ENCODE measurements at regions not wholly inside any gene's neighbourhood (a gene's known extent, or its start where the extent isn't known, plus 50 kb on each side); places are given as distances from the start of the nearest gene placed in this dataset.

DNA sequence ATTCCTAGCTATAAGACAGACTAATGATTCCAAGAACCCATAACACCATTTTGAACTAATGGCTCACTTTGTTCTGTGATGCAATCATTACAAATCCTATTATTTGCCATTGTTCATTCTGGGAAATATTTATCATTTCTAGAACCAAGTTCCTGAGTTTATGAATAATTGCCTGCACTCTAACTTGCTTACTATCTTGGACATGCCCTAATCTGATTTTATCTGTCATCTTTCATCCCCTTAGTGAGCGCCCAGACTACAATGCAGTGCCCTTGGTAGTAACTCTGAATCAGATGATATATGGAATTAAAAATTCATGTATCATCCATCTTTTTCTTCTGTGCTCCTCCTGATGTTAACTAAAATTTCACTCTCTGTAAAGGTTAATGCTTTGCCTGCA lies 703.1 kb upstream of the MDGA2 start:
- TF ChIP-seq, protein P1, sequence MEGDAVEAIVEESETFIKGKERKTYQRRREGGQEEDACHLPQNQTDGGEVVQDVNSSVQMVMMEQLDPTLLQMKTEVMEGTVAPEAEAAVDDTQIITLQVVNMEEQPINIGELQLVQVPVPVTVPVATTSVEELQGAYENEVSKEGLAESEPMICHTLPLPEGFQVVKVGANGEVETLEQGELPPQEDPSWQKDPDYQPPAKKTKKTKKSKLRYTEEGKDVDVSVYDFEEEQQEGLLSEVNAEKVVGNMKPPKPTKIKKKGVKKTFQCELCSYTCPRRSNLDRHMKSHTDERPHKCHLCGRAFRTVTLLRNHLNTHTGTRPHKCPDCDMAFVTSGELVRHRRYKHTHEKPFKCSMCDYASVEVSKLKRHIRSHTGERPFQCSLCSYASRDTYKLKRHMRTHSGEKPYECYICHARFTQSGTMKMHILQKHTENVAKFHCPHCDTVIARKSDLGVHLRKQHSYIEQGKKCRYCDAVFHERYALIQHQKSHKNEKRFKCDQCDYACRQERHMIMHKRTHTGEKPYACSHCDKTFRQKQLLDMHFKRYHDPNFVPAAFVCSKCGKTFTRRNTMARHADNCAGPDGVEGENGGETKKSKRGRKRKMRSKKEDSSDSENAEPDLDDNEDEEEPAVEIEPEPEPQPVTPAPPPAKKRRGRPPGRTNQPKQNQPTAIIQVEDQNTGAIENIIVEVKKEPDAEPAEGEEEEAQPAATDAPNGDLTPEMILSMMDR (IDR thresholded peaks at IDR 0.05; ENCODE audit: unreplicated experiment): no peak
- Mint-ChIP-seq H3K27ac (ENCODE audit: unreplicated experiment) (no peak overlapping the region), H3K4me1 (ENCODE audit: unreplicated experiment) (no peaks in the 10 kb centered on the region), H3K36me3 (ENCODE audit: low read depth, unreplicated experiment) (no peaks in the 10 kb centered on the region), H3K27me3 (ENCODE audit: unreplicated experiment) (no peaks in the 10 kb centered on the region), H3K9me3 (ENCODE audit: unreplicated experiment) (no peaks in the 10 kb centered on the region), H3K4me3 (ENCODE audit: unreplicated experiment) (no peak overlapping the region)
- DNase-seq (ENCODE audit: low spot score): no peak

DNA sequence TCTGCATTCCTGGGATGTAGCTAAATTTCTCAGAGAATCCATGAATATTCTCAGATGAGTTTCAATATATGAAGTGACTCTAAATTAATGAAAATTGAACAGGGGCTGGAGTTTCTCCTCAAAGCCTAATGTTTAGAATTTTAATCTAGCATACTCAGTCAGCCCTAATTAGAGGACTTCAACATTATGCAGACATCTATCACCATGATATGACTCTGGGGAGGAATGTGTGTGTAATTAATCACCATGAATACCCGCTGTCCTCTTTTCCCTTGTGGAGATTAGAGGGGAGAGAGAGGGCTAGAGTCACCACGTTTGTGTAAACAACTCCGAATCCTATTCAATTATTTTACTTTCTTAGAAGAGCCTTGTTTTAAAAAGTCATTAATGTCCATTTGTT lies 698.6 kb upstream of the MDGA2 start:
- Mint-ChIP-seq H3K4me3 (ENCODE audit: unreplicated experiment) (no peak overlapping the region), H3K27ac (ENCODE audit: unreplicated experiment) (no peak overlapping the region), H3K4me1 (ENCODE audit: unreplicated experiment) (no peaks in the 10 kb centered on the region), H3K36me3 (ENCODE audit: low read depth, unreplicated experiment) (no peaks in the 10 kb centered on the region), H3K27me3 (ENCODE audit: unreplicated experiment) (no peaks in the 10 kb centered on the region), H3K9me3 (ENCODE audit: unreplicated experiment) (peaks cover 1% of the 10 kb centered on the region)
- DNase-seq (ENCODE audit: low spot score): no peak
- TF ChIP-seq, protein P1 (IDR thresholded peaks at IDR 0.05; ENCODE audit: unreplicated experiment): no peak

- Mint-ChIP-seq H3K27ac (ENCODE audit: unreplicated experiment) (no peak overlapping the region), H3K4me3 (ENCODE audit: unreplicated experiment) (no peak overlapping the region), H3K27me3 (ENCODE audit: unreplicated experiment) (no peaks in the 10 kb centered on the region), H3K4me1 (ENCODE audit: unreplicated experiment) (no peaks in the 10 kb centered on the region), H3K9me3 (ENCODE audit: unreplicated experiment) (no peaks in the 10 kb centered on the region), H3K36me3 (ENCODE audit: low read depth, unreplicated experiment) (no peaks in the 10 kb centered on the region)
- TF ChIP-seq, protein P1 (IDR thresholded peaks at IDR 0.05; ENCODE audit: unreplicated experiment): no peak
- no peak for DNase-seq (ENCODE audit: low spot score)
Observed at GRCh38 chr14:48350971-48351370, 675.6 kb upstream of the MDGA2 start.

DNA sequence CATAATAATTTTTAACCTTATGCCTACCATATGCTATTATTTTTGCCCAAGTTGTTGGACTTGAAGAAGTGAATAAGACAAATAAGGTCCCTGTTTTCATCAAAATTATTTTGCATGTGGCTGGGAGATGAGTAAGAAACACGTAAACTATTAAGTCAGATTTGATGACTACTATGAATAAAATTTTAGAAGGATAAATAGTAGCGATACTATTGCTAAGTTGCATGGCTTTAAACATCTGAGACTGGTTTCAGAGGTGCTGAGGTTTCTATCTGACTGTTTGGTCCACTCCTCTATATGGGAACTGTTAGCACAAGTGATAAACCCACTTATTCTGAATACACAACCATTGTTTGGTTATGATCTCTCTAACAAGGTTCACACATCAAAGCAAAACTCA lies 674.3 kb upstream of the MDGA2 start:
- H3K27me3 Mint-ChIP-seq (ENCODE audit: unreplicated experiment): no peaks in the 10 kb centered on the region
- H3K4me3 Mint-ChIP-seq (ENCODE audit: unreplicated experiment): no peak overlapping the region
- H3K9me3 Mint-ChIP-seq (ENCODE audit: unreplicated experiment): no peaks in the 10 kb centered on the region
- no peak for DNase-seq (ENCODE audit: low spot score)
- H3K27ac Mint-ChIP-seq (ENCODE audit: unreplicated experiment): no peak overlapping the region
- TF ChIP-seq, protein P1 (IDR thresholded peaks at IDR 0.05; ENCODE audit: unreplicated experiment): no peak
- H3K4me1 Mint-ChIP-seq (ENCODE audit: unreplicated experiment): no peaks in the 10 kb centered on the region
- H3K36me3 Mint-ChIP-seq (ENCODE audit: low read depth, unreplicated experiment): no peaks in the 10 kb centered on the region

GRCh38 chr14:48341069-48341468 lies 665.7 kb upstream of the MDGA2 start:
- DNase-seq (ENCODE audit: low spot score): no peak
- H3K4me1 Mint-ChIP-seq (ENCODE audit: unreplicated experiment): no peaks in the 10 kb centered on the region
- TF ChIP-seq, protein P1 (IDR thresholded peaks at IDR 0.05; ENCODE audit: unreplicated experiment): no peak
- H3K27ac Mint-ChIP-seq (ENCODE audit: unreplicated experiment): no peak overlapping the region
- H3K9me3 Mint-ChIP-seq (ENCODE audit: unreplicated experiment): no peaks in the 10 kb centered on the region
- no peaks in the 10 kb centered on the region for H3K36me3 Mint-ChIP-seq (ENCODE audit: low read depth, unreplicated experiment)
- H3K27me3 Mint-ChIP-seq (ENCODE audit: unreplicated experiment): no peaks in the 10 kb centered on the region
- H3K4me3 Mint-ChIP-seq (ENCODE audit: unreplicated experiment): no peak overlapping the region

All from endothelial cell (in vitro differentiated cells).